ENCODE measurements at regions not wholly inside any gene's neighbourhood (a gene's known extent, or its start where the extent isn't known, plus 50 kb on each side); places are given as distances from the start of the nearest gene placed in this dataset.
"Not testable (repeated sequence)": the region's sequence is repeated elsewhere in the genome, so short reads cannot be mapped to it uniquely, and the experiment has no call there.

GRCh38 chr19:31529121-31529520, 179.9 kb upstream of the TSHZ3 start:
- DNase-seq (ENCODE audit: low spot score) = no peak

- DNase-seq (ENCODE audit: low spot score) = no peak
Observed at GRCh38 chr19:31530781-31531180, 181.5 kb upstream of the TSHZ3 start.

- no peak for DNase-seq (ENCODE audit: low spot score)
Observed at GRCh38 chr19:31531326-31531725, 182.1 kb upstream of the TSHZ3 start.

- DNase-seq (ENCODE audit: low spot score) = no peak
Observed at GRCh38 chr19:31532034-31532433, 182.8 kb upstream of the TSHZ3 start.

GRCh38 chr19:31533114-31533513, 183.9 kb upstream of the TSHZ3 start:
- DNase-seq (ENCODE audit: low spot score) = no peak

- no peak for DNase-seq (ENCODE audit: low spot score)
Observed at GRCh38 chr19:31534231-31534630, 185.0 kb upstream of the TSHZ3 start.

GRCh38 chr19:31534786-31535657, 185.8 kb upstream of the TSHZ3 start:
- DNase-seq (ENCODE audit: low spot score) = no peak

GRCh38 chr19:31535691-31536460, 186.6 kb upstream of the TSHZ3 start:
- DNase-seq (ENCODE audit: low spot score) = no peak

GRCh38 chr19:31537136-31537535, 187.9 kb upstream of the TSHZ3 start:
- no peak for DNase-seq (ENCODE audit: low spot score)

- DNase-seq (ENCODE audit: low spot score) = not testable (repeated sequence)
Observed at GRCh38 chr19:31537902-31538301, 188.7 kb upstream of the TSHZ3 start.

GRCh38 chr19:31538879-31539278, 189.6 kb upstream of the TSHZ3 start:
- no peak for DNase-seq (ENCODE audit: low spot score)

GRCh38 chr19:31539386-31539785, 190.2 kb upstream of the TSHZ3 start:
- no peak for DNase-seq (ENCODE audit: low spot score)

- DNase-seq (ENCODE audit: low spot score) = no peak
Observed at GRCh38 chr19:31541396-31541795, 192.2 kb upstream of the TSHZ3 start.

GRCh38 chr19:31543456-31543855, 194.2 kb upstream of the TSHZ3 start:
- DNase-seq (ENCODE audit: low spot score) = no peak

- DNase-seq (ENCODE audit: low spot score) = no peak
Observed at GRCh38 chr19:31545777-31546176, 196.5 kb upstream of the TSHZ3 start.

- DNase-seq (ENCODE audit: low spot score) = no peak
Observed at GRCh38 chr19:31546205-31546960, 197.1 kb upstream of the TSHZ3 start.

- DNase-seq (ENCODE audit: low spot score) = no peak
Observed at GRCh38 chr19:31548941-31549340, 199.7 kb upstream of the TSHZ3 start.

GRCh38 chr19:31553112-31553845, 204.0 kb upstream of the TSHZ3 start:
- DNase-seq (ENCODE audit: low spot score) = no peak

- DNase-seq (ENCODE audit: low spot score) = no peak
Observed at GRCh38 chr19:31553846-31554215, 204.6 kb upstream of the TSHZ3 start.

- no peak for DNase-seq (ENCODE audit: low spot score)
Observed at GRCh38 chr19:31554360-31554759, 205.1 kb upstream of the TSHZ3 start.

- no peak for DNase-seq (ENCODE audit: low spot score)
Observed at GRCh38 chr19:31555634-31556215, 206.5 kb upstream of the TSHZ3 start.

- DNase-seq (ENCODE audit: low spot score) = no peak
Observed at GRCh38 chr19:31559494-31559893, 210.3 kb upstream of the TSHZ3 start.

Measured in activated CD4-positive, alpha-beta T cell treated with anti-CD3 and anti-CD28 coated beads, Interleukin-2, Interleukin-4, amounts not matched to agents 100 ng/mL and 50 ng/mL, durations not matched to agents 16 hours and 8 hours (primary cell).